GM18511 (cell line): ENCODE measurements at regions not wholly inside any gene's neighbourhood (a gene's known extent, or its start where the extent isn't known, plus 50 kb on each side); places are given as distances from the start of the nearest gene placed in this dataset.
A peak's percentile ranks its signal among the peaks of the same experiment; 100 is the strongest.
"Not testable (repeated sequence)": the region's sequence is repeated elsewhere in the genome, so short reads cannot be mapped to it uniquely, and the experiment has no call there.

Experiments
- ATAC-seq: cut with Tn5 transposase; IDR thresholded peaks from one replicate; pipeline ENCODE4 v1.9.1; 2021; ENCODE audit warnings: mild to moderate bottlenecking, moderate library complexity; ENCODE audit not compliant: unreplicated experiment

- not testable (repeated sequence) for ATAC-seq
Measured at GRCh38 chr14:21817010-21817409, 143.4 kb upstream of the OR4E1 start.

- ATAC-seq, result no peak
Measured at GRCh38 chr14:21807975-21808374, 134.4 kb upstream of the OR4E1 start.

DNA sequence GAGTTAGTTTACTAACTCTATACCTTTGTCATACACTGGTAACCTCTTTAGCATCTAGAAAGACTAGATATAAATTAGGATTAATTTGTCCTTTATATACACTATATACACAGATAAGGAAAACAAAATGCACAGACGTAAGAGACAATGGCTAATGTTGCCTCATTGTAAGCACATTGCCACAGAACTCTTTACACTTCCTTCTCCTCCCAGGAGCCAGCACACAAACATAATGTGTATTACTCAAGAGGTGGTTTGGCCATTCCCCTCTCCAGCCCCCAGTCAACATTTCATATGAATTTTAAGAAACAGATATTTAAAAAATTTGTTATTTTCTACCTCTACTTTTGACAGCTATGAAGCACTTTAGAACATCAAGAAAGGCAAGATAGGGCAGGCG is 131.4 kb upstream of the OR4E1 start:
- ATAC-seq, result no peak

DNA sequence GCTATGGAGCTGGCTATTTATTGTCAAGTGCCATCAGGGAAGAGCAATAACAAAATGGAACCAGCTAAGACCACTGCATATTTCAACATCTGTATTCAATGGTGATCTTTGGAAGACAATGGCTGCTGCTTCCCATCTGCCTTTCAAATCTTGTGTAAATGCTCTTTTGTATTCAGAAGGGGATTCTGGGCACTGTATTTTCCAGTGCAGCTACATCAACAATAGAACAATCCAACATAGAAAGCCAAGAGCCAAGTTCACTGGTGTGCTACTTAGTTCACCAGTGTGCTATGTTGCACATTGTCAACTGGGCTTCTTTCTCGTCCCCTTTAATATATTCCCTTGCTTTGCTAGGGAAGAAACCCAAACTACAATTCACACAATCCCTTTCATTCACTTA is 128.8 kb upstream of the OR4E1 start:
- ATAC-seq, result no peak

DNA sequence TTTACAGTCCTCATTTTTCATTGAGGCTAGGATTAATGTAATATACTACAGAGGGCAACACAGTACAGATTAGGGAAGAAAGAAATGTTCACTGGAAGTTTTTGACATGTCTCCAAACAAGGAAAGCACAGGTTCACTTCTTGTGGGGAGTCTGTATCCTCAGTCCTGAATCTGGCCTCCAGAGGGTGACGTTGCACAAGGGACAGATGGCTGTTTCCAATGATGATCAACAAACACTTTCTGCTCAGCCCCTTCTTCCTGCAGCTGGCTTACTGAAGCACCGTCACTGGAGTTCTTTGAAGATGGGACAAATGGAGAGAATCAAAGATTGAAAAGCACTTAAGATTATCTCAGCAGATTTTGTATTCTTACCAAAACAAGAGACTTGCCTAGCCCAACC is 123.3 kb upstream of the OR4E1 start:
- no peak for ATAC-seq

GRCh38 chr14:21795456-21795855 is 121.8 kb upstream of the OR4E1 start:
- ATAC-seq, result no peak

DNA sequence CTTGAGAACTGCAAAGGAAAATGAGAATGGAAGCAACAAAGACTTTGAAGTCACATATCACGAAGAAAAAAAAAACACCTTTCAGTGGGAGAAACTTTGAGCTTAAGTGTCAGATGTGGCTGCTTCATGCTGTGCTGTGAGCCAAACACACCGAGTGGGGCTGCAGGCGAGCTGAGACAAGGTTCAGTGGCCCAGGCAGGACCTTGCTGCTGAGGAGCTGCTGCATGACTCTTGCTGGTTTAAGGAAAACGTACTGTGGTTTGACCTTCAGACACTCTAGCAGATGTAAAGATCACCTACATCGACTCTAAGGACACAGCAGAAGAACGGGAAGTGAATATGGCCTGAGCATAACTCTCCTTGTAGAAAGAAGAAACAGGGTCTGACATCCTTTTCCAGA is 118.1 kb upstream of the OR4E1 start:
- no peak for ATAC-seq

- ATAC-seq, result not testable (repeated sequence)
Measured at GRCh38 chr14:21788687-21789086, 115.1 kb upstream of the OR4E1 start.

- not testable (repeated sequence) for ATAC-seq
Measured at GRCh38 chr14:21787242-21787641, 113.6 kb upstream of the OR4E1 start.

GRCh38 chr14:21781543-21781942 is 107.9 kb upstream of the OR4E1 start:
- no peak for ATAC-seq

DNA sequence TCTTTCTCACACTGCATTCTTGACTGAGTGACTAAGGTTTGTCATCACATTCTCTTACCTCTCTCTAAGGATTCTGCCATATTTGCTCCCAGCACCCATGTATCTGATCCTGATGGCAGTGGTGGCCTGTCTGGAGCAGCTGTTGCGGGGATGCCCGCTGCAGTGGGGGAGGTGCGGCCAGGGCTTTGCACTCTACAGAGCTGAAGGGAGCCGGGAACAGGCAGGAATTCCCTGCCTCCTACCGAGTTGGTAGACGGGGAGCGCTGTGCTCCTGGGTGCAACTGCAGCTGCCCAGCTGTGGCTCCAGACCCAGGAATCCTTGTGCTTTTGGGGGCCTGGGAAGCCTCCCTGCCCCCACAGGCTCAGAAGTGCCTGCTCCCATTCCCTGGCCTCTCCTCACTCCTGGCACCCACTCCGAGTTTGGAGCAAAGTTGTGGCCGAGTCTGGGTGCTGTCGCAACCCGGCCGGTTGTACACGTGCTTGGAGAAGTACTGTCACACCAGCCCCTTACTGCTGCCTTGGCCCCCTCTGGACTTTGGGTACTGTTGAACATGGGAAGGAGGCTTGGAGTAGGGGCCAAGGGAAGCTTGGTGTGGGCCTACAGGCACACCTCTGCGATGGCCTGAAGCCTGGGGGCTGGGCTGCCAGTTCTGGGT is 106.9 kb upstream of the OR4E1 start:
- ATAC-seq, result no peak

- no peak for ATAC-seq
Measured at GRCh38 chr14:21771671-21772070, 98.1 kb upstream of the OR4E1 start.

- ATAC-seq, result no peak
Measured at GRCh38 chr14:21768875-21769257, 95.2 kb upstream of the OR4E1 start.

DNA sequence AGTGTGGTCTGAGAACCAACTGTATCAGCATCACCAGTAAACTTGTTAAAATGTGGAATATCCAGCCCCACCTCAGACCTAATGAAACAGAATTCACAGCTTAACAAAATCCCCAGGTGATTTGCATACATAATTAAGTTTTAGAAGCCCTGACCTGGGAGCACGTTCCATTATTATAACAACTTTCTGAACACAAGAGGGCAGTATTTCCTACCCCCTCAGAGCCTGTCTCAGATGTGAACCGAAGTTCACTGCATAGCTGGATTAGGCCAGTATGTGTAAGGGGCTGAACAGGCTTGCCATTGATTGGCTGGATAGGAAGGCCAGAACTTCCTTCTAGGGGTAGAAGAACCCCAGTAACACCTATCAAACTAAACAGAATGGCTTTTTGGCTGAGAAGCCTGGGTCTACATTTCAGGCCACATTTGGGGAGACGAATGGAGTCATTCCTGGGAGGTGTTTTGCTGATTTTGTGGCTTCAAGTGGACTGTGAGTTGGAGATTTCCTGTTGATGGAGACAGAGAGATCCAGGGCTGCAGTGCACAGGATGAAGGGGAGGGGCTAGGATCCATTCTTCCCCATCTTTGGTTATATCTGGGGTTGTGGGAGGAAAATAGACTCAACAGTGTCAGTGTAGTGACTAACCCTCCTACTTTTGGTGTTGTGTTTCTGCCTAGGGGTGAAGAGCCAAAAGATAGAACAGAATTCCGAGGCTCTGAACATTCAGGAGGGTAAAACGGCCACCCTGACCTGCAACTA is 94.7 kb upstream of the OR4E1 start:
- ATAC-seq, result peak; percentile 55

GRCh38 chr14:21760360-21760759 is 86.7 kb upstream of the OR4E1 start:
- ATAC-seq, result not testable (repeated sequence)

DNA sequence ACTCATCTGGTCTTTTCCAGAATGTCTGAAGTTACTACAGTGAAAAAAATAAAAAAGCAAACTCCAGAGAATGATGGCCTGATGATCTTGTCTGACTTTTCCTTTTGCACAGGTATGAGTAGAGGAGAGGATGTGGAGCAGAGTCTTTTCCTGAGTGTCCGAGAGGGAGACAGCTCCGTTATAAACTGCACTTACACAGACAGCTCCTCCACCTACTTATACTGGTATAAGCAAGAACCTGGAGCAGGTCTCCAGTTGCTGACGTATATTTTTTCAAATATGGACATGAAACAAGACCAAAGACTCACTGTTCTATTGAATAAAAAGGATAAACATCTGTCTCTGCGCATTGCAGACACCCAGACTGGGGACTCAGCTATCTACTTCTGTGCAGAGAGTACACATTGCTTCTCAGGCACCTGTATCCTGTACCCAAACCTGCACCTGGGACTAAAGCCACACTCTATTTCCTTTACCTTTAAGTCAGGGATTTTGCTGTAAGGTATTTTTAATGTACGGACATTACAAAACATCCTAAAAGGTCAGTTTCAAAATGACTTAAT is 75.8 kb upstream of the OR4E1 start:
- no peak for ATAC-seq

DNA sequence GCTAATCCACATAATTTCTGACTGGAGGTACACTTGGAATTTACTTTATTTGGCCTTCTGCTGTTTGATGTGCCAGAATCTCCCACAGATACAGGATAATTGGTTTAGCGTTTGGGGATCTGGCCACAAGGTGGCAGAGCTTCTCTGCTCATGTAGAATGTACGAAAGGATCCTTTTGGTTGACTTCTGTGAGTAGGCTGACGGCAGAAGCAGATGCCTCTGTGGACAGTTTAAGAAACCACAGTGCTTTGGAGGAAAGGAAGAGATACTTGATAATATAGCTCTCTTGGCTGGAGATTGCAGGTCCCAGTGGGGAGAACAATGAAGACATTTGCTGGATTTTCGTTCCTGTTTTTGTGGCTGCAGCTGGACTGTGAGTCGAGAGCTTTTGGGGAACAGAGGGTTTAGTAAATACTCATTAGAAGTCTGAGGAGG is 75.3 kb upstream of the OR4E1 start:
- peak; percentile 70 for ATAC-seq

GRCh38 chr14:21735639-21736307 is 62.2 kb upstream of the OR4E1 start:
- ATAC-seq, result no peak

GRCh38 chr14:21735200-21735599 is 61.6 kb upstream of the OR4E1 start:
- ATAC-seq, result no peak

DNA sequence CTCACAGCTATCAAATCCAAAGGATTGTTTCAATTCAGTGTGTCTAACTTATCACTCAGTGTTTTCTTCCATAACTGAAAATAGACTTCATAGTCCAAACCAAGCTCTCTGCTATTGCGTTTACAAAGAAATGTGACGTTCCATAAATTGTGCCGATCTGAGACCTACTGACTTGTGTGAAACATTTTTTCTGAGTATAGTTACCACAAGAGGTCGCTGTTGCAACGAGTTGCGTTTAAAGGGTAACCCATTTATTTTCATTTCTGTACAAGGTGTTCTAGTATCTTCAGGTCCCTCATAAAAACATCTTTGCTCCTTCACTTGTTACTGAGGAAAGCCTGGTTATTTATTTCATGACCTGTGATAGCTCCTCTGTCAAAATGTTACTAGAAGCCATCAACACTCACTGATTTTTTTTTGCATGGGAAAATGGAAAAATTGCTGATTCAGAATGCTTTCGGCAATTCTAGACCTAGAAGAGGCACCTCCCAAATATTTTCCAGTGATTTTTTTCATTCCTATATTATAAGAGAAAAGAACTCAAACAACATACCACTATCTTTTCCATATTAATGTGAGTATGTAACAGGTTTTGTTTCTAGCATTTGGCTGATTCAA is 60.9 kb upstream of the OR4E1 start:
- ATAC-seq, result no peak

DNA sequence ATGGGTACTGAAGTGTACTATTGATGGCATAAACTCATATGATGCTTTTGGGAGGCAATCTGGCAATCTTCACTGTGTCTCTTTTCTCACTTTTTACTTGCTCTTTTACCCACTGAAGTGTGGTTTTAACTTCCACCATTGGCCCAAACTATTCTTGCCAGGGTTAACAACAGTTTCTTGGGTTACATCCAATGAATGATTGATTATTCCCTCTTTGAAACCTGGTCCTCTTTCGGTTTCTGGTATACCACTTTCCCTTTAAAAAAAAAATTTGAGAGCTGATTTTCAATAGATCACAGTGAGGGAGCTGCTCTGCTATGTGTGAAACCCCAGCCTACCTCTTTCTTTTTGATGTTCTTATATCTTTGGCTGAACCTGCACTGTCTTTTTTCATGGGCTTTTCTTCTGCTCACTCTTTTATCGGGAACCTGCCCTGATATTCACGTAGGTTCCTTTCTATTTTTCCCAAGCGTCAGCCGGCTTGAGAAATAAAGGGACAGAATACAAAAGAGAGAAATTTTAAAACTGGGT is 56.1 kb upstream of the OR4E1 start:
- ATAC-seq, result no peak
